MM.1S (cell line): ENCODE measurements at regions not wholly inside any gene's neighbourhood (a gene's known extent, or its start where the extent isn't known, plus 50 kb on each side); places are given as distances from the start of the nearest gene placed in this dataset.

ENCODE experiments used
- DNase-seq: peaks from one replicate; pipeline ENCODE4 v3.0.0-alpha.2; 2015
- H2AFZ ChIP-seq: fragments of 300-600 bp; sonication (generic); 2 replicates; pipeline ENCODE4 v1.6.0; 2016; ENCODE audit warnings: antibody characterized with exemption, low read length
- H3F3A ChIP-seq: fragments of 300-600 bp; sonication (generic); 2 replicates; pipeline ENCODE4 v1.6.1; 2016; ENCODE audit warnings: mild to moderate bottlenecking, antibody characterized with exemption, low read length, moderate library complexity, mixed read lengths; ENCODE audit not compliant: insufficient read depth
- H3K27ac ChIP-seq: fragments of 300-600 bp; sonication (generic); 2 replicates; pipeline ENCODE4 v1.5.1; 2016; ENCODE audit warnings: mild to moderate bottlenecking, low read length
- H3K27me3 ChIP-seq: fragments of 300-600 bp; sonication (generic); replicated peaks from 2 replicates; pipeline ENCODE4 v1.6.0; 2016; ENCODE audit warnings: low read length; ENCODE audit not compliant: insufficient read depth
- H3K36me3 ChIP-seq: fragments of 300-600 bp; sonication (generic); replicated peaks from 2 replicates; pipeline ENCODE4 v1.6.1; 2016; ENCODE audit warnings: mild to moderate bottlenecking, low read length, mixed read lengths; ENCODE audit not compliant: insufficient read depth
- H3K4me1 ChIP-seq: fragments of 300-600 bp; sonication (generic); 2 replicates; pipeline ENCODE4 v1.6.1; 2016; ENCODE audit warnings: low read length, mixed read lengths
- H3K4me2 ChIP-seq: fragments of 300-600 bp; sonication (generic); 2 replicates; pipeline ENCODE4 v1.6.0; 2016; ENCODE audit warnings: low read depth, low read length
- H3K4me3 ChIP-seq: fragments of 300-600 bp; sonication (generic); 2 replicates; pipeline ENCODE4 v1.5.1; 2016; ENCODE audit warnings: low read length, mixed read lengths
- H3K79me2 ChIP-seq: fragments of 300-600 bp; sonication (generic); 2 replicates; pipeline ENCODE4 v1.6.1; 2016; ENCODE audit warnings: mixed run types, low read length, mixed read lengths
- H3K9ac ChIP-seq: fragments of 300-600 bp; sonication (generic); 2 replicates; pipeline ENCODE4 v1.6.1; 2016; ENCODE audit warnings: low read length, mixed read lengths
- H3K9me2 ChIP-seq: fragments of 300-600 bp; sonication (generic); replicated peaks from 2 replicates; pipeline ENCODE4 v1.6.1; 2016; ENCODE audit warnings: mild to moderate bottlenecking, low read length, mixed read lengths; ENCODE audit not compliant: insufficient read depth
- H3K9me3 ChIP-seq: fragments of 300-600 bp; sonication (generic); replicated peaks from 2 replicates; pipeline ENCODE4 v1.6.1; 2016; ENCODE audit warnings: mild to moderate bottlenecking, low read length, mixed read lengths; ENCODE audit not compliant: insufficient read depth
- H4K20me1 ChIP-seq: fragments of 300-600 bp; sonication (generic); 2 replicates; pipeline ENCODE4 v1.6.1; 2016; ENCODE audit warnings: mild to moderate bottlenecking, low read length, moderate library complexity, mixed read lengths; ENCODE audit not compliant: insufficient read depth
- CTCF ChIP-seq: fragments of 300-600 bp; sonication (generic); IDR thresholded peaks from 2 replicates; pipeline ENCODE4 v1.5.1; 2016; ENCODE audit warnings: antibody characterized with exemption, low read length, mixed read lengths
- EZH2 ChIP-seq: fragments of 300-600 bp; sonication (generic); optimal IDR thresholded peaks from 2 replicates; pipeline ENCODE3; 2017; ENCODE audit warnings: low read depth, mild to moderate bottlenecking, antibody characterized with exemption, low read length, mixed read lengths
- EZH2phosphoT487 ChIP-seq: fragments of 300-600 bp; sonication (generic); IDR thresholded peaks from 2 replicates; pipeline ENCODE4 v1.6.1; 2018; ENCODE audit warnings: antibody characterized with exemption, low read length

- H3K27ac ChIP-seq, result no peak overlapping the region
- H4K20me1 ChIP-seq, result no peaks in the 10 kb centered on the region
- no peaks in the 10 kb centered on the region for H3K9me3 ChIP-seq
- no peaks in the 10 kb centered on the region for H3K36me3 ChIP-seq
- H3K4me3 ChIP-seq, result no peak overlapping the region
- H2AFZ ChIP-seq, result no peak overlapping the region
- H3K27me3 ChIP-seq, result no peaks in the 10 kb centered on the region; the same call in 1 of the 2 replicates
- no peak overlapping the region for H3K9ac ChIP-seq
- H3F3A ChIP-seq, result no peaks in the 10 kb centered on the region
- H3K4me2 ChIP-seq, result no peak overlapping the region
- H3K4me1 ChIP-seq, result no peaks in the 10 kb centered on the region
- DNase-seq, result no peak
- no peaks in the 10 kb centered on the region for H3K9me2 ChIP-seq
- no peaks in the 10 kb centered on the region for H3K79me2 ChIP-seq
- no peak for TF ChIP-seq EZH2
- TF ChIP-seq CTCF, result no peak
- TF ChIP-seq EZH2phosphoT487, result no peak
These were observed 95.7 kb upstream of the NR5A2 start for GRCh38 chr1:199931666-199932377.

- Histone ChIP-seq H3K27me3 (peaks cover 5% of the 10 kb centered on the region; the same call in 1 of the 2 replicates), H3K27ac (no peak overlapping the region), H3K9me2 (no peaks in the 10 kb centered on the region), H2AFZ (no peak overlapping the region), H4K20me1 (no peaks in the 10 kb centered on the region), H3K4me1 (no peaks in the 10 kb centered on the region), H3K9me3 (no peaks in the 10 kb centered on the region), H3K79me2 (no peaks in the 10 kb centered on the region), H3K36me3 (no peaks in the 10 kb centered on the region), H3K9ac (no peak overlapping the region), H3K4me2 (no peak overlapping the region), H3F3A (no peaks in the 10 kb centered on the region), H3K4me3 (no peak overlapping the region)
- no peak for DNase-seq
- TF ChIP-seq EZH2phosphoT487 (no peak), EZH2 (no peak), CTCF (no peak)
These were observed 95.0 kb upstream of the NR5A2 start for GRCh38 chr1:199932462-199932861.

- Histone ChIP-seq H2AFZ (no peak overlapping the region), H3K9ac (no peak overlapping the region), H3K9me2 (no peaks in the 10 kb centered on the region), H3K4me2 (no peak overlapping the region), H3K4me3 (no peak overlapping the region), H3K27me3 (peaks cover 36% of the 10 kb centered on the region), H4K20me1 (no peaks in the 10 kb centered on the region), H3K9me3 (no peaks in the 10 kb centered on the region), H3K27ac (no peak overlapping the region), H3K4me1 (peaks cover 3% of the 10 kb centered on the region), H3K36me3 (no peaks in the 10 kb centered on the region), H3F3A (peaks cover 5% of the 10 kb centered on the region), H3K79me2 (no peaks in the 10 kb centered on the region)
- TF ChIP-seq EZH2phosphoT487 (no peak), EZH2 (no peak), CTCF (no peak)
- no peak for DNase-seq
These were observed 91.1 kb upstream of the NR5A2 start for GRCh38 chr1:199936441-199936840.
